ENCODE measurements at regions not wholly inside any gene's neighbourhood (a gene's known extent, or its start where the extent isn't known, plus 50 kb on each side); places are given as distances from the start of the nearest gene placed in this dataset.
"Not testable (repeated sequence)": the region's sequence is repeated elsewhere in the genome, so short reads cannot be mapped to it uniquely, and the experiment has no call there.

DNA sequence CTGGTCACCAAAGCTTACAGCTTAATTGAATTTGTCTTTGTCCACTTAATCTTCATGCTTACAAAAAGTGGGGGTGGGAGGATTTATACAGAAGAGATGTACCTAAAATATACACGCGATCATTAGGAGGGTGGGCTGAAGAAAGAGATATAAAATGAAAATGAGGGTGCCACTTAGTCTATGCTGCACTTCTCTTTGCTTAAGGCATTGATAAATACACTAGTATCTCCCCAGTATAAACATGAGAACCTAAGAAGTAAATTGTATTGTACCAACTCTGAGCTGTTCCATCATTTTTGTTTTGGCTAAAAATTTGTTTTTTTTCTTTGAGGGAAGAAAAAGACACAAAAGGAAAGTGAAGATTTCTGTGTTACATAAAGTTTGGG lies 170.8 kb upstream of the ZNF217 start:
- no peak for DNase-seq

DNA sequence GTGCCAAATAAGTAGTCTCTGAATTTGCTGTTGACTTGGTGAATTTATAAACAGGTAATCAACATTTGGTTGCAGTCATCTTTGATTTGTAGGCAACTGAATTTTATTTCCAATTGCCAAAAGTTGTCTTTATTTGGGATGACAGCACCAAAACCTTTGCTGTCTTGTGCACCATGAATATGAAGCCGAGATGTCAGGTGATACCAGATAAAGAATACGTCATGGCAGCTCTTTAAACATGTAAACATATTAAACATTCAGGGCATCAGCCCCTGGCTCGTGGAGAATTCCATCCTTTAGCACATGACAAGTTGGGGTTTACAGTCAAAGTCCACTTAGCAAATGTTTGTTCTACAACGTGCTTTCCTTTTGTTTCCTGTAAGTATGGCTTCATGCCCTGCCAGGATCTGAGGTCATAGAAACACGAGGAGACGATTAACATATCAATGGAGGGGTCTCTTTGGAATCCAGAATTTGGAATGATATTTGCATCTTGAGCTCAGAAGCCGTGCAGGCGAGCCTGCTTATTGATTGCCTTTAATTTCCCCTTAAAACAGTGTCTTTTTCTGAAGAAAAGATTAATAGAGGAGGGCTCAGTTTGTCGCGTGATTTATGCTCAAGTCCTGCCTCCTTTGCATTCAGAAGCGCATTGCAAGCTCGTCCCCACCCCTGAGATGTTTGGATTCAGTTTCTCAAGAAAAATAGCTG lies 170.2 kb upstream of the ZNF217 start:
- DNase-seq, result no peak

- not testable (repeated sequence) for DNase-seq
These were observed 168.8 kb upstream of the ZNF217 start for GRCh38 chr20:53762423-53762798.

DNA sequence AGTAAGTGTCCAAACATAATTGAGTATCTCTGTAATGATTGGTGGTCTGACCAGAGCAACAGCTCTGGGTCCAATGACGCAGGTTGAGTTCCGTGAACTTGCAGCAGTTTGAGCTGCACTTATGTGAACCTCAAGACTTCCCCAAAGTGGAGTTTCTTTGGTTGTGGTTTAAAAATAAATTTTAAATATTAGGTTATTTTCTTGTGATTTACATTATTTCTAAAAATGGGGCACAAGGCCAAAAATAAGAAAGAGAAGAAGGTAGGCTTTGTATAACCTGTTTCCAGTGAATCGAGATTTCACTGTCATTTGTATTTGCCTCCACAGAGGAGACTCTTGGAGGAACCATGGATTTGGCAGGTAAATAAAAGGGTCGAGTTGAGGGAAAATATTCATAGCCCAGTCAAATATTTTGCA lies 166.4 kb upstream of the ZNF217 start:
- DNase-seq, result no peak

- no peak for DNase-seq
These were observed 163.9 kb upstream of the ZNF217 start for GRCh38 chr20:53757472-53757913.

- DNase-seq, result no peak
These were observed 162.3 kb upstream of the ZNF217 start for GRCh38 chr20:53755733-53756531.

- no peak for DNase-seq
These were observed 160.3 kb upstream of the ZNF217 start for GRCh38 chr20:53753880-53754459.

DNA sequence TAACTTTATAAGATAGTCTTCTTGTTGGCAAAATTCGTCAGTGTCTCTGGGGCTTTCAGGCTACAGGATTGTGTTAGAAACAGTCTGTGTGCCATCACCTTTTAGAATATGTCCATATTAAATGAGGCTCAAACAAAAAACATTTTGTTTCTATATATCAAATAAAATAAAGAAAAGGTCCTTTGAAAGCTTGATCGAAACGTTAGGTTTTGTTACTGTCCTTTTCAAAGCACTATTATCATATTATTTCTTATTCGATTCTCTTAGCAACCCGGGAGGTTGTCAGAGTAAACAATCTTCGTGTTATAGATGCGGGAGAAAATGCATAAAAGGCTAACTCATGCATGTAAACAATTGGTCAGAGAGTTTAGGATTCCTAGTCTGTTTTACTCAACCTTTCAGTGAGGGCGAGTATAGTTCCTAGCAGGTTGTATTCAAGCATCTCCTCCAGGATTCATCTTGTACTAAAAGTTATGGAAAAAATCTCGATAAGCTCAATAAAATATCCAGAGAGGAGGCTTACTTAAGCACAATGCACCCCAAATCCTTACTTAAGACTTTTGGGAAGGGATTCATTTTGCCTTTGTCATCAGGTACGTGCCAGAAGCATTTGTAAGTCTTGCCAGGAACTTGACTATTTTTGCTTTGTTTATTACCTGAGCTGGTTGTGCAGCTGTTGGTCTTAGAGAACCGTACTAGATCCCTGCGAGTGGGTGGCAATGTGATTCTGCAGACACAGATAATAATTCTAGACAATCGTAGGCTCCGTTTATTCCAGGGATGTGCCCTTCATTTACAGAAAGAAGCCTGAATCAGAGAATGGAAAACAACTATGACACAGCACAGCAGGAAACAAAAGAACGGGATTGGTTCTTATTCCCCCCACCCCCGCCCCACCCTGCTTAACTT lies 159.6 kb upstream of the ZNF217 start:
- DNase-seq, result no peak

DNA sequence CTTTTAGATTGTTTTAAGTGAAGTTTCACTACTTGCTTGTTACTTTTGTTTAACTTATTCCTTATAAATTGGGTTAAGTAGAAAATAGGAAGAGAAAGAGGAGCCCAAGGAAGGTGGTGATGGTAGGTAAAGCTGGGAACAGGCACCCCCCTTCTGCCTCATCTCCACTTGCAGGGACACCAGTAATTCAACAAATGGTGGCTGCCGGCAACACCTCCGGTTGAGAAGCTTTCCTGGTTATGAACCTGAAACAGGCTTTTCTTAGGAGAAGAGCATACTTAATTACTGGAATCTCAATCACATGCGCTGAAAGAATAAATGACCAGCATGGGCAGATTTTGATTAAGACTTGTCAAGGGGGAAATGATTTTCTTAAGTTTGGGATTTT lies 158.9 kb upstream of the ZNF217 start:
- DNase-seq, result no peak

DNA sequence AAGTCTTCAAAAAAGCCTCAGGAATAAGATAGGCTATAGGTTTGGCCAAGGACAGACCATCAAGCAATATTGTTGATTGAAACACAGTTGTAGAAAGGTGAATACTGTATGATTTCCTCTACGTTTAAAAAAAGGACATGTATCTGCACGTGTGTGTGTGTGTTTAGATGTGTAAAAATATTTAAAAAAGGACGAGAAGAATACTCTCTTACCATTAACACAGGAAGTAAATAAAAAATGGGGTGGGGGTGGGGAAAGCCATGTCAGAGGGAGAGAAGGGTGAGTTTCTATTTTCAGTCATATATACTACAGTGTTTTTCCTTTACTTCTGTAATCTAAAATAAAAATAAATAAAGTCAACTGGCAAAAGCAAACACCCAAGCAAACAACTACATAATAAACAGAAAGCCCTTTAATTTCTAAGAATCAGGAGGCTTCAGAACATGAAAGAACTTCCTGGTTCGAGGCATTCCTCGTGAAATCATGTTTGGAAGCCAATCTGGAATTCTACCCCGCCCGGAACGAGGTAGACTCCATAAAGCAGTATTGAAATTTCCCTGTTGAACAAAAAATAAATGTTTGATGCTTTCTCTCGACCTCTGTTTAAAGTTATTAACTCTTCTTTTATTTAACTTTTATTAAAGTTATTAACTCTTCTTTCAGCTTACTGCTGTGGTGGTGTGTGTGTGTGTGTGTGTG lies 158.1 kb upstream of the ZNF217 start:
- no peak for DNase-seq

- DNase-seq, result peak; percentile 31 to 33
These were observed 157.4 kb upstream of the ZNF217 start for GRCh38 chr20:53750827-53751619.

DNA sequence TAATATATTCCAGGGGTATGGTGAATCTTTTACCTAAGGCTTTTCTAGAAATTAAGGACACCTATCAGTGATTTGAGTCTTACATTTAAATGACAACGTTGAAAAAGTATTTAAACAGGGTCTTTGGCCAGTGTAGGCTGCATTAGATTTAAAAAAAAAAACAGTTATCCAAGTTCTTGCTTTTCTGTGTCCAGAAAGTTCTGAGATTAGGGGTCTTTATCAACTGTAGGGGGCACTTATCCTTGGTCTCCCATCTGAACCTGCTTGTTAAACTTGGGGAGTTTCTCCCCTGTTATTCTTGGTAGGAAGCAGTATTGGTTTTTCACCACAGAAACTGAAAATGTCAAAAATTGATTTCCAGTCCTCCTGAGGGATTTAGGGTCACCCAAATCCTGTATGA lies 155.9 kb upstream of the ZNF217 start:
- DNase-seq, result no peak

- no peak for DNase-seq
These were observed 155.3 kb upstream of the ZNF217 start for GRCh38 chr20:53748821-53749421.

DNA sequence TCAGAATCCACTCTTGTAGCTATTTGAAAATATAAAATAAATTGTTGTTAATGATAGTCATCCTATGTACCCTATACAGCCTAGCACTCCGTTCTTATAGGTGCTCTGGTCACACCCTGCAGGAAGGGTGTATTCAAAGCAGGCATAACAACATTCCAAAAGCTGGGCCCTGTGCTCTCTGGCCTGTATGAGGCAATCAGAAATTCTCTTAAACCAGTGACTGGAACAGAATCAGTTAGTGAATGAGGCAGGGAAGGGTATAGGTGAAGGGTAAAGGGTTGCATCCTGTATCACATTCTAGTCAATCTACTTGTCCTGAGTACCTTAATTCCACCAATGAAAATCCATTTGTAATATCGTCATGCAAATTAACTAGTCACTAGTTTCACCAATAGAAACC lies 154.5 kb upstream of the ZNF217 start:
- DNase-seq, result no peak

GRCh38 chr20:53743607-53744260 lies 150.1 kb upstream of the ZNF217 start:
- DNase-seq, result no peak

GRCh38 chr20:53742685-53743081 lies 149.0 kb upstream of the ZNF217 start:
- DNase-seq, result no peak

DNA sequence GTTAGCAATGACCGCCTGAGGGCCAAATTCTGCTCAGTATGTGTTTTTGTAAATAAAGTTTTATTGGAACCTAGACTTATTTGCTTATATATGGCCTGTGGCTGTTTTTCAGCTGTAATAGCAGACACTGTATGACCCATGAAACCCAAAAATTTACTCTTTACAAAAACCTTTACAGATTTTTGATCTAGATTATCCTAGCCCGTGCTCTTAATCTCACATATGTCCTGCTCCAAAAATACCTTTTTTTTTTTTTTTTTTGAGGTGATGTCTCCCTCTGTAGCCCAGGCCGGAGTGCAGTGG lies 148.0 kb upstream of the ZNF217 start:
- DNase-seq, result no peak

DNA sequence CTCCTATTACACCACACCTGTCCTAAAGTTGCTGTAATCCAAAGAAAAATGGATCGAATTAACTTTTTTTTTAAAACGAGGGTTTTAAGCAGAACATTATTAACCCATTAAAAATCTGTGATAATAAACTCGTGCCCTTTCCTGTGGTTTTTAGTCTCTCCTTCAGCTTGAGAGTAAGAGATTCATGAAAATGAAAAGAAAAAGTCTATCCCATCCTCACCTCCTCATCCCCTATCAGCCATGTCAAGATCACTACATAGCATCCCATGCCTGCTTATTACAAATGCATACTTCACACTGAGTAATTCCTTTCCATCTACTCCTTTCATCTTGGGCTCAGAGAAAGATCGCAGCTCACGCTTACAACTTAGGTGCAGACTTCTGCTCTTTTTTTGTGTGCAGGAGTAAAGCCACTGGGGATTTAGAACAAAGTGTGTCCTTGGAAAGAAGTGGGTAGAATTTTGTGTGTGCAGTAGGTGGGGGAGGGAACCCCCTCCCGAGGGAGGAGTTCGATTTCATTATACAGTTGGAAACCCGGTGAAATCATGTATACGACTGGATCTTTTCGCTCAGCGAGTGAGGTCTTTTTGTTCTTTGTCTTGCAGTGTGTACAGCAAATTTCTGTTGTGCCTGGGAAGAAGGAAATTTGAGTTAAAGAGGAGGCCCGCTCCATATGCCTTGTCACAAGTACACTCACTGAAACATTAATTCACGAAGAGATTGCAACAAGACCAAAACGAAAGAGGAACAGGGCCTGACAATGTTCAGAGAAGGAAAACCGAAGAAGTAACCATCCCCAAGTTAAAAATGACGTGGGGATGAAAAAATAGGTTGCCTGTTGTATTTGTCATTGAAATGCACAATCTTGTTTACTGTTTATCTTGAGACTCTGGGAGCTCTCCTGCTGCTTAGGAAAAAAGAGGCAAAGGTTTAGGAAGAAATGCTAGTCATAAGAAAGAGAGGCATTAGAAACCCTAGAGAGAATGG lies 146.5 kb upstream of the ZNF217 start:
- peak in 1 of 2 donors; percentile 6 for DNase-seq

Data from activated CD4-positive, alpha-beta T cell treated with anti-CD3 and anti-CD28 coated beads for 4 hours (primary cell).